PC-9 (cell line): ENCODE measurements at regions not wholly inside any gene's neighbourhood (a gene's known extent, or its start where the extent isn't known, plus 50 kb on each side); places are given as distances from the start of the nearest gene placed in this dataset.

Experiments
- BruUV-seq: library from RNA; stranded (reverse); fragments of 400-500 nt; replicated peaks from 2 replicates; lab custom pipeline; 2021; lab: Mats Ljungman, UMichigan
- CTCF ChIA-PET: fragments of 300-600 bp; sonication (Branson Sonifier 250); formaldehyde crosslinking; loops from one replicate; lab custom pipeline; 2022; ENCODE audit warnings: antibody characterized with exemption; lab: Charles Lee
- POLR2A ChIA-PET: fragments of 300-600 bp; sonication (Branson Sonifier 250); formaldehyde crosslinking; loops from one replicate; lab custom pipeline; 2022; ENCODE audit warnings: antibody characterized with exemption; ENCODE audit not compliant: unreplicated experiment; lab: Charles Lee
- DNase-seq, 2 experiments: peaks; one replicate each; pipeline versions ENCODE4 v3.0.0 to v3.0.0-alpha.2; 2015 to 2022; ENCODE audit warnings: mixed read lengths in 1 of 2
- H2AFZ ChIP-seq: fragments of 200-600 bp; sonication (generic); 2 replicates; pipeline ENCODE4 v1.8.1; 2017; ENCODE audit warnings: antibody characterized with exemption
- H3F3A ChIP-seq: fragments of 200-600 bp; sonication (generic); 2 replicates; pipeline ENCODE4 v1.8.1; 2017; ENCODE audit warnings: antibody characterized with exemption, mild to moderate bottlenecking, low read depth; ENCODE audit not compliant: insufficient read depth
- H3K27ac ChIP-seq: fragments of 200-600 bp; sonication (generic); 2 replicates; pipeline ENCODE4 v1.6.1; 2016; ENCODE audit warnings: mixed run types
- H3K27me3 ChIP-seq: fragments of 200-600 bp; sonication (generic); 2 replicates; pipeline ENCODE4 v1.6.1; 2016; ENCODE audit warnings: low read depth, mixed run types; ENCODE audit not compliant: insufficient read depth
- H3K36me3 ChIP-seq: fragments of 200-600 bp; sonication (generic); 2 replicates; pipeline ENCODE4 v1.6.1; 2016; ENCODE audit warnings: low read depth, mixed run types
- H3K4me1 ChIP-seq: fragments of 200-600 bp; sonication (generic); replicated peaks from 2 replicates; pipeline ENCODE4 v1.6.1; 2016; ENCODE audit warnings: mixed run types; ENCODE audit not compliant: insufficient read depth
- H3K4me2 ChIP-seq: fragments of 200-600 bp; sonication (generic); 2 replicates; pipeline ENCODE4 v1.6.1; 2017; ENCODE audit warnings: mixed run types
- H3K4me3 ChIP-seq: fragments of 200-600 bp; sonication (generic); 2 replicates; pipeline ENCODE4 v1.6.1; 2016; ENCODE audit warnings: mixed run types
- H3K79me2 ChIP-seq: fragments of 200-600 bp; sonication (generic); 2 replicates; pipeline ENCODE4 v1.6.1; 2017; ENCODE audit warnings: low read depth, mixed run types
- H3K9me2 ChIP-seq: fragments of 200-600 bp; sonication (generic); 2 replicates; pipeline ENCODE4 v1.8.1; 2017; ENCODE audit warnings: mild to moderate bottlenecking; ENCODE audit not compliant: insufficient read depth
- H3K9me3 ChIP-seq: fragments of 200-600 bp; sonication (generic); 2 replicates; pipeline ENCODE4 v1.8.1; 2016; ENCODE audit warnings: low read depth; ENCODE audit not compliant: insufficient read depth
- H4K20me1 ChIP-seq: fragments of 200-600 bp; sonication (generic); 2 replicates; pipeline ENCODE4 v1.8.1; 2017; ENCODE audit not compliant: insufficient read depth
- EZH2 ChIP-seq: fragments of 200-600 bp; sonication (generic); IDR thresholded peaks from 2 replicates; pipeline ENCODE4 v1.8.0; 2017; ENCODE audit warnings: antibody characterized with exemption, low read depth
- intact Hi-C: fragments of 100-400 bp; cut with micrococcal nuclease; formaldehyde crosslinking; loops from one replicate; pipeline ENCODE4 v1.10.0; 2022; ENCODE audit not compliant: unreplicated experiment
- TF ChIP-seq, protein P1 (sequence below): fragments of 200-600 bp; sonication (generic); conservative IDR thresholded peaks from 2 replicates; pipeline ENCODE4 v1.6.1; 2017; ENCODE audit warnings: mixed run types, antibody characterized with exemption, mild to moderate bottlenecking, moderate library complexity

DNA sequence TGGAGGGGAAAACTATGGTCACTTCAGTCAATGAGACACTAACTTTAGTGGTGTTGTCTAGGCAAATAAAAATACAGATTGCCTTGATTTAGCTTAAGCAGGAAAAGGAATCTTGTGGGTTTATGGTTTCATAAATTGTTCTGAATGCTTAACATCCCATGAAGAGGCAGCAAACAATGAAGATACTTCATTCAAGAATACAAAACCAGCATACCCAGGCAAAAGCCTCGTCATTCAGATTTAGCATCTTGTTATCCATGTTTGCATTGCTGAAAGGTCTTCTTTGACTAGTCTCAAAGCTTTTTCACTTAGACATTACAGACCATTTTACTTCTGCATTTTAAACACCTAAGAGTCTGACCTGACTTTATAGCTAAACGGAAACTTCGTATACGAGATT, 272.7 kb upstream of the FSHR start:
- CTCF ChIA-PET, result no interaction called here
- no TSS peak for BruUV-seq
- Histone ChIP-seq H3K36me3 (no peaks in the 10 kb centered on the region), H3K4me2 (no peak overlapping the region), H3K4me3 (no peak overlapping the region), H3F3A (no peaks in the 10 kb centered on the region), H3K9me3 (no peaks in the 10 kb centered on the region), H2AFZ (no peak overlapping the region), H3K4me1 (no peaks in the 10 kb centered on the region), H3K27ac (no peak overlapping the region), H3K27me3 (no peaks in the 10 kb centered on the region), H3K9me2 (no peaks in the 10 kb centered on the region), H3K79me2 (no peaks in the 10 kb centered on the region), H4K20me1 (no peaks in the 10 kb centered on the region)
- POLR2A ChIA-PET, result no interaction called here
- DNase-seq, result no peak
- intact Hi-C loops, result no loop called here
- TF ChIP-seq, protein P1, sequence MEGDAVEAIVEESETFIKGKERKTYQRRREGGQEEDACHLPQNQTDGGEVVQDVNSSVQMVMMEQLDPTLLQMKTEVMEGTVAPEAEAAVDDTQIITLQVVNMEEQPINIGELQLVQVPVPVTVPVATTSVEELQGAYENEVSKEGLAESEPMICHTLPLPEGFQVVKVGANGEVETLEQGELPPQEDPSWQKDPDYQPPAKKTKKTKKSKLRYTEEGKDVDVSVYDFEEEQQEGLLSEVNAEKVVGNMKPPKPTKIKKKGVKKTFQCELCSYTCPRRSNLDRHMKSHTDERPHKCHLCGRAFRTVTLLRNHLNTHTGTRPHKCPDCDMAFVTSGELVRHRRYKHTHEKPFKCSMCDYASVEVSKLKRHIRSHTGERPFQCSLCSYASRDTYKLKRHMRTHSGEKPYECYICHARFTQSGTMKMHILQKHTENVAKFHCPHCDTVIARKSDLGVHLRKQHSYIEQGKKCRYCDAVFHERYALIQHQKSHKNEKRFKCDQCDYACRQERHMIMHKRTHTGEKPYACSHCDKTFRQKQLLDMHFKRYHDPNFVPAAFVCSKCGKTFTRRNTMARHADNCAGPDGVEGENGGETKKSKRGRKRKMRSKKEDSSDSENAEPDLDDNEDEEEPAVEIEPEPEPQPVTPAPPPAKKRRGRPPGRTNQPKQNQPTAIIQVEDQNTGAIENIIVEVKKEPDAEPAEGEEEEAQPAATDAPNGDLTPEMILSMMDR, result no peak
- no peak for TF ChIP-seq EZH2

DNA sequence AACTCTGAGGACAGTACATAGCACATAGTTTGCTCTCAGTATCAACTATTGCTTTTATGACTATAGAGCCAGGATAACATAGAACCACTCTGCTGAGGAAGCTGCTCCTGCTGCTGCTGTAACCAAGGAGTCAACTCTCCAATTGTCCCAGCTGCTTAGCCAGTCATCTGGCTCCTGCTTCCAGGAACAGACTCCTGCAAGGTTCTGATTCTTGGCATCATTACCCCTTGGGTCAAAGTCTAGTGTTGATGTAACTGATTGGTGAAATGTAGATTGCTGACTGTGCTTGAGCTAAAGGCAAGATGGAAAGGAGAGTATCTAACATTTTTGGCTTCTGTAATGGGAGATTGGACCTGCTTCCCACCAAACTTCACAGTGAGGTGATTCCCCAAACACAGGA, 261.9 kb upstream of the FSHR start:
- Histone ChIP-seq H3K36me3 (no peaks in the 10 kb centered on the region), H2AFZ (no peak overlapping the region), H3K4me2 (no peak overlapping the region), H3K27ac (no peak overlapping the region), H3K9me3 (no peaks in the 10 kb centered on the region), H3K4me3 (no peak overlapping the region), H4K20me1 (no peaks in the 10 kb centered on the region), H3K27me3 (no peaks in the 10 kb centered on the region), H3K4me1 (no peaks in the 10 kb centered on the region), H3K9me2 (no peaks in the 10 kb centered on the region; the same call in 1 of the 2 replicates), H3K79me2 (no peaks in the 10 kb centered on the region), H3F3A (no peaks in the 10 kb centered on the region)
- BruUV-seq, result no TSS peak
- no peak for DNase-seq
- intact Hi-C loops, result no loop called here
- TF ChIP-seq, protein P1, result no peak
- no peak for TF ChIP-seq EZH2
- ChIA-PET CTCF (no interaction called here), POLR2A (no interaction called here)

DNA sequence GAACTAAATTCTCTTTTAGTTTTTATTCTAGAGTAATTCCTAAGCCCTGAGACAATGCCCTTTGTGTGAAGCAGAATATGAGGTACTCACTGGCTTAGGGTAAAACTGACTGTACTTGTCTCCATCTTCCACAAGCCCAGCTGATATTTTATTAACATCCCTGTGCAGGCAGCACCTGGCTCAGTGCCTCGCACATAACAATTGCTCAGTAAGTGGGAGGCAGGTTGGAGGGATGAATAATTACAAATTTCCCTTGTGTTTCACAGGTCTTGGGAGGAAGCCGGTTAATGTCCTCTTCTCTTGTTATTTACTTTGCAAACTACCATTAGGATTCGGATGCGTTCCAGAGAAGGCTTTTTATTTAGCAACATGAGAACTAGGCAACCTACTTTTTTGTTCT, 249.8 kb upstream of the FSHR start:
- Histone ChIP-seq H3K4me1 (no peaks in the 10 kb centered on the region), H3F3A (no peaks in the 10 kb centered on the region), H3K4me3 (no peak overlapping the region), H3K4me2 (no peak overlapping the region), H3K9me3 (no peaks in the 10 kb centered on the region), H4K20me1 (no peaks in the 10 kb centered on the region), H3K27ac (no peak overlapping the region), H3K79me2 (no peaks in the 10 kb centered on the region), H3K27me3 (no peaks in the 10 kb centered on the region), H2AFZ (no peak overlapping the region), H3K9me2 (no peaks in the 10 kb centered on the region; the same call in none of the 2 replicates), H3K36me3 (no peaks in the 10 kb centered on the region)
- no TSS peak for BruUV-seq
- ChIA-PET CTCF (no interaction called here), POLR2A (no interaction called here)
- TF ChIP-seq, protein P1, result no peak
- TF ChIP-seq EZH2, result no peak
- DNase-seq, result no peak
- intact Hi-C loops, result no loop called here
